ENCODE measurements at regions not wholly inside any gene's neighbourhood (a gene's known extent, or its start where the extent isn't known, plus 50 kb on each side); places are given as distances from the start of the nearest gene placed in this dataset.

DNA sequence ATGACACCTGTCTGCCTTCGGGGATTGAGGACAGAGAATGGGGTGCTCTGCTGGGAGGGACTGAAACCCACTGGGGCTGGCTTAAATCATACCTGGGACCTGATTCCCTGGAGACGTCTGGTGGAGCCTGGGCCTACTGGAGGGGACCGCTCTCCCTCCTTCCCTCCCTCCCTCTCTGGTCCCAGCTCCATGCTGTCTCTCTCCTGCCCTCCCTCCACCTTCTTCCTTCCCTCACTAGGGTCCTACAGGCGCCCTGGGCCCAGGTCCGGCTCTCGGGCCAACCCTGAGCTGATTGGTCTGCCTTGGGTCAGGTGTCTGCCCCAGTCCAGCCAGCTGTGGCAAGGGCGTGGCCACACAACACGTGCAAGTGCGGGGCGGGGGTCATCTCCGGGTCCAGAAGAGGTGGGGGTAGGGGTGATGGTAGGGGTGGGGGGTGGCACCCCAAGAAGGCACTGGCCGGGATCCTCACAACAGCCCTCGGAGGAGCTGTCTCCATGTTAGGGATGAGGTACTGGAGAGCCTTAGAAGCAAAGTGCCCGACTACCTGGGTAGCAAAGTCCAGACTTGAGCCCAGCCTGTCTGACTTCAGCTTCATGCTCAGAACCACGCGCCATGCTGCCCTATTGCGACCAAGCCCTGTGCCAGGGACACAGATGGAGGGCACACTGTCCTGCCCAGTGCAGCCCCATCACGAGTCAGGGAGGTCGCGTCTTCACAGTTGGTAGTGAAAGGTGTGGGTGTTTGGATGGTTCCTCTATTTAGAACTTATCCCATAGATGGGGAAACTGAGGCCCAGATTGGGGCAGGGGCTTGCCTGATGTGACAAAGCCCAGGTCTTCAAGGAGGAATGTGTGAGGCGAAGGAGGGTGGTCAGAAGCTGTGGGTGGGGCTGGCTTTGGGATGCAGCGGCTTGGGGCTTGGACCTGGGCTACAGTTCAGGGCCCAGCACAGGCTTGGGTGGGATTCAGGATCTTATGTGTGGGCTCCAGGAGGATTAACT lies 574.1 kb downstream of the PTPRU start:
- Histone ChIP-seq H4K20me1 (ENCODE audit: insufficient read depth, low read length) (no peaks in the 10 kb centered on the region), H3K4me3 (ENCODE audit: insufficient read depth, low read depth, low read length) (no peak overlapping the region), H3K9me3 (ENCODE audit: insufficient read depth, low read depth, low read length) (no peaks in the 10 kb centered on the region), H3K36me3 (ENCODE audit: insufficient read depth, low read length) (no peaks in the 10 kb centered on the region), H3K4me1 (ENCODE audit: insufficient read depth, low read length) (no peaks in the 10 kb centered on the region), H3K27me3 (ENCODE audit: insufficient read depth, low read length) (no peaks in the 10 kb centered on the region), H3K4me2 (ENCODE audit: low read length) (no peak overlapping the region), H3K9ac (ENCODE audit: low read length) (no peak overlapping the region), H3K79me2 (ENCODE audit: insufficient read depth, low read length) (no peaks in the 10 kb centered on the region), H2AFZ (ENCODE audit: low read depth, low read length) (no peak overlapping the region), H3K27ac (ENCODE audit: low read depth, low read length) (no peak overlapping the region)
- no peak overlapping the region for H3K27ac Mint-ChIP-seq (ENCODE audit: unreplicated experiment)
- TF ChIP-seq, protein P1, sequence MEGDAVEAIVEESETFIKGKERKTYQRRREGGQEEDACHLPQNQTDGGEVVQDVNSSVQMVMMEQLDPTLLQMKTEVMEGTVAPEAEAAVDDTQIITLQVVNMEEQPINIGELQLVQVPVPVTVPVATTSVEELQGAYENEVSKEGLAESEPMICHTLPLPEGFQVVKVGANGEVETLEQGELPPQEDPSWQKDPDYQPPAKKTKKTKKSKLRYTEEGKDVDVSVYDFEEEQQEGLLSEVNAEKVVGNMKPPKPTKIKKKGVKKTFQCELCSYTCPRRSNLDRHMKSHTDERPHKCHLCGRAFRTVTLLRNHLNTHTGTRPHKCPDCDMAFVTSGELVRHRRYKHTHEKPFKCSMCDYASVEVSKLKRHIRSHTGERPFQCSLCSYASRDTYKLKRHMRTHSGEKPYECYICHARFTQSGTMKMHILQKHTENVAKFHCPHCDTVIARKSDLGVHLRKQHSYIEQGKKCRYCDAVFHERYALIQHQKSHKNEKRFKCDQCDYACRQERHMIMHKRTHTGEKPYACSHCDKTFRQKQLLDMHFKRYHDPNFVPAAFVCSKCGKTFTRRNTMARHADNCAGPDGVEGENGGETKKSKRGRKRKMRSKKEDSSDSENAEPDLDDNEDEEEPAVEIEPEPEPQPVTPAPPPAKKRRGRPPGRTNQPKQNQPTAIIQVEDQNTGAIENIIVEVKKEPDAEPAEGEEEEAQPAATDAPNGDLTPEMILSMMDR (IDR thresholded peaks at IDR 0.05; ENCODE audit: insufficient read depth, low read depth, low read length): no peak
- TF ChIP-seq EZH2 (IDR thresholded peaks at IDR 0.05; ENCODE audit: insufficient read depth, low read length): no peak
- H3K4me3 Mint-ChIP-seq (ENCODE audit: unreplicated experiment): no peak overlapping the region
- peaks cover 12% of the 10 kb centered on the region for H3K27me3 Mint-ChIP-seq (ENCODE audit: low read depth, unreplicated experiment)
- H3K4me1 Mint-ChIP-seq (ENCODE audit: low read depth, unreplicated experiment): peaks cover 2% of the 10 kb centered on the region
- DNase-seq (ENCODE audit: low read depth): no peak
- FAIRE-seq: no peak
- no peaks in the 10 kb centered on the region for H3K9me3 Mint-ChIP-seq (ENCODE audit: unreplicated experiment)
- H3K36me3 Mint-ChIP-seq (ENCODE audit: low read depth, unreplicated experiment): no peaks in the 10 kb centered on the region

DNA sequence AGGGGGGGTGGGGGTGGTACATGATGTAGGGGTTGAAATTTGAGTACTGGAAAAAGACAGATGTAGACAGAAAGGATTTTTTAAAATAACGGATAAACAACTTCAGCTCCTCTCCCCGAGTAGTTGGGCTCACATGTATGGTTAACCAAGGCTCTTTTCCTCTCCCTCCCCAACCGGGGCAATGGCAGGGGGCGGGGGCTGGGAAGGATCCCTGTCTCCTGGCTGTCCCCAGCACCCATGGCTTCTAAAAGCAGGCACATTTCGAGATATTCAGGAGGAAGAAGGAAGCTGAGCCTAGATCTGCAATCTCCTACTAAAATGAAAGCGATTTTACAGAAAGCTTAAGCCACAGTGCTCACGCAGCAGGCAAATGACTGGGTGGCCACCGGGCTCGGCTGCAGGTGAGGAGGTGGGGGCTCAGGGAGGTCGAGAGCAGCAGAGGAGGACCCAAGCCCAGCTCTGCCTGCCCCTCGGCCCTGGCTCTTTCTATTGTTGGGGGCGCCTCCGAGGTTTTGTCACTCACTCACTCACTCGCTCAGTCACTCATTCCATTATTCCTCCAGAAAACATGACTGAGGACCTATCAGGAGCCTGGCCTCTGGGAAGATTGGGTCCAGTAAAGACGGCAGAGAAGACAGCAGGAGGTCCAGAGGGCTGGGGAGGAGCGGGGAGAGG lies 573.3 kb downstream of the PTPRU start:
- no peaks in the 10 kb centered on the region for H3K27me3 ChIP-seq (ENCODE audit: insufficient read depth, low read length)

More for the DNA sequence above, 573.3 kb downstream of the PTPRU start:
- no peaks in the 10 kb centered on the region for H3K9me3 Mint-ChIP-seq (ENCODE audit: unreplicated experiment)
- FAIRE-seq: no peak
- Histone ChIP-seq H3K4me1 (ENCODE audit: insufficient read depth, low read length) (no peaks in the 10 kb centered on the region), H3K4me2 (ENCODE audit: low read length) (no peak overlapping the region), H3K9me3 (ENCODE audit: insufficient read depth, low read depth, low read length) (no peaks in the 10 kb centered on the region), H3K36me3 (ENCODE audit: insufficient read depth, low read length) (no peaks in the 10 kb centered on the region), H3K4me3 (ENCODE audit: insufficient read depth, low read depth, low read length) (no peak overlapping the region), H3K79me2 (ENCODE audit: insufficient read depth, low read length) (no peaks in the 10 kb centered on the region), H3K9ac (ENCODE audit: low read length) (no peak overlapping the region), H2AFZ (ENCODE audit: low read depth, low read length) (no peak overlapping the region), H4K20me1 (ENCODE audit: insufficient read depth, low read length) (no peaks in the 10 kb centered on the region), H3K27ac (ENCODE audit: low read depth, low read length) (no peak overlapping the region)
- H3K36me3 Mint-ChIP-seq (ENCODE audit: low read depth, unreplicated experiment): no peaks in the 10 kb centered on the region
- no peak for DNase-seq (ENCODE audit: low read depth)
- peaks cover 2% of the 10 kb centered on the region for H3K4me1 Mint-ChIP-seq (ENCODE audit: low read depth, unreplicated experiment)
- H3K4me3 Mint-ChIP-seq (ENCODE audit: unreplicated experiment): no peak overlapping the region
- TF ChIP-seq, protein P1 (IDR thresholded peaks at IDR 0.05; ENCODE audit: insufficient read depth, low read depth, low read length): no peak
- H3K27me3 Mint-ChIP-seq (ENCODE audit: low read depth, unreplicated experiment): peaks cover 16% of the 10 kb centered on the region
- no peak overlapping the region for H3K27ac Mint-ChIP-seq (ENCODE audit: unreplicated experiment)
